ENCODE measurements at regions not wholly inside any gene's neighbourhood (a gene's known extent, or its start where the extent isn't known, plus 50 kb on each side); places are given as distances from the start of the nearest gene placed in this dataset.

DNA sequence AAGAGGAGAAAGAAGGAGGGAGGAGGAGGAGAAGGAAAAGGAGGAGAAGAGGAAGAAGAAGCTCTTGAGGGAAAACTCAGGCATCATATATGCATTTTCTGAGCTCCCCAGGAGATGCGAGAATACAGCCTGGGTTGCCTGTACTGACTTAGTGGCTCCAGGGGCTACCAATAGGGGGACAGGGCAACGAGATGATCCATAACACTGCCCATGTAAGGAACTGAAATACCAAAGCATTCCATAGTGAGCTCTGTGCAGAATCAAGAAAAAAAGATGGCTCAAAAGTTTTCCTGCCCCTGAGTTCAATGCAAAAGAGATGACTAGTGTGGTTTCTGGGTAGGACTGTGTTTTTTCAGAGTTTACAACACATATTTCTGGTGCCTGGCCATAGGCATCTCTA is 258.7 kb downstream of the ALDH8A1 start:
- TF ChIP-seq, protein P1, sequence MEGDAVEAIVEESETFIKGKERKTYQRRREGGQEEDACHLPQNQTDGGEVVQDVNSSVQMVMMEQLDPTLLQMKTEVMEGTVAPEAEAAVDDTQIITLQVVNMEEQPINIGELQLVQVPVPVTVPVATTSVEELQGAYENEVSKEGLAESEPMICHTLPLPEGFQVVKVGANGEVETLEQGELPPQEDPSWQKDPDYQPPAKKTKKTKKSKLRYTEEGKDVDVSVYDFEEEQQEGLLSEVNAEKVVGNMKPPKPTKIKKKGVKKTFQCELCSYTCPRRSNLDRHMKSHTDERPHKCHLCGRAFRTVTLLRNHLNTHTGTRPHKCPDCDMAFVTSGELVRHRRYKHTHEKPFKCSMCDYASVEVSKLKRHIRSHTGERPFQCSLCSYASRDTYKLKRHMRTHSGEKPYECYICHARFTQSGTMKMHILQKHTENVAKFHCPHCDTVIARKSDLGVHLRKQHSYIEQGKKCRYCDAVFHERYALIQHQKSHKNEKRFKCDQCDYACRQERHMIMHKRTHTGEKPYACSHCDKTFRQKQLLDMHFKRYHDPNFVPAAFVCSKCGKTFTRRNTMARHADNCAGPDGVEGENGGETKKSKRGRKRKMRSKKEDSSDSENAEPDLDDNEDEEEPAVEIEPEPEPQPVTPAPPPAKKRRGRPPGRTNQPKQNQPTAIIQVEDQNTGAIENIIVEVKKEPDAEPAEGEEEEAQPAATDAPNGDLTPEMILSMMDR (IDR thresholded peaks at IDR 0.05) = no peak
- no peak for TF ChIP-seq EZH2 (IDR thresholded peaks at IDR 0.05)
- TF ChIP-seq EZH2phosphoT487 (IDR thresholded peaks at IDR 0.05) = no peak

Data from neural progenitor cell (in vitro differentiated cells).